B cell (primary cell): ENCODE measurements at regions not wholly inside any gene's neighbourhood (a gene's known extent, or its start where the extent isn't known, plus 50 kb on each side); places are given as distances from the start of the nearest gene placed in this dataset.

Source experiments
- ATAC-seq: fragments of 200-7000 bp; cut with Tn5 transposase; one replicate; pipeline ENCODE4 v1.10.0; 2021; ENCODE audit warnings: low read depth, mild to moderate bottlenecking, moderate number of reproducible peaks, moderate library complexity
- CTCF ChIA-PET: fragments of 350-600 bp; sonication (Branson Sonifier 250); formaldehyde crosslinking; loops from one replicate; lab custom pipeline; 2021; ENCODE audit warnings: antibody characterized with exemption, inconsistent platforms; lab: Charles Lee
- POLR2A ChIA-PET: fragments of 350-600 bp; sonication (Branson Sonifier 250); formaldehyde crosslinking; loops from one replicate; lab custom pipeline; 2021; ENCODE audit warnings: antibody characterized with exemption; lab: Charles Lee
- DNase-seq: peaks from one replicate; pipeline ENCODE4 v3.0.0; 2013
- H2AFZ ChIP-seq: 2 replicates; pipeline ENCODE4 v1.6.1; 2012; ENCODE audit warnings: mild to moderate bottlenecking, low read depth, low read length; ENCODE audit not compliant: insufficient read depth, poor library complexity, severe bottlenecking
- H3K27ac ChIP-seq, 2 donors: 1 replicate in 1 of 2; 2 replicates in 1 of 2; pipeline ENCODE4 v1.5.1; 2012 to 2013; ENCODE audit warnings: low read length in 2 of 2, mild to moderate bottlenecking in 2 of 2, moderate library complexity in 1 of 2
- H3K27me3 ChIP-seq, 4 experiments: fragments of 200-600 bp in 1 of 4; sonication (generic) in 1 of 4; replicated peaks in 1 of 4; 1 replicate in 2 of 4; 2 replicates in 2 of 4; pipeline versions ENCODE4 v1.6.1 to v1.7.0; 2013 to 2016; ENCODE audit warnings: low read length in 3 of 4, mild to moderate bottlenecking in 2 of 4, mixed read lengths in 1 of 4, moderate library complexity in 1 of 4; ENCODE audit not compliant: insufficient read depth in 4 of 4, control insufficient read depth in 3 of 4; ENCODE audit errors: control extremely low read depth in 1 of 4
- H3K36me3 ChIP-seq, 2 experiments: replicated peaks in 1 of 2; 1 replicate in 1 of 2; 2 replicates in 1 of 2; pipeline versions ENCODE4 v1.6.1 to v1.7.1; 2013; ENCODE audit warnings: low read length in 1 of 2; ENCODE audit not compliant: insufficient read depth in 2 of 2, control insufficient read depth in 1 of 2; ENCODE audit errors: control extremely low read depth in 1 of 2, extremely low read depth in 1 of 2
- H3K4me1 ChIP-seq, 2 donors: fragments of 200-600 bp in 1 of 2; sonication (generic) in 1 of 2; 1 replicate in 1 of 2; 2 replicates in 1 of 2; pipeline versions ENCODE4 v1.5.1 to v1.6.1; 2013 to 2017; ENCODE audit warnings: low read length in 2 of 2; ENCODE audit not compliant: control insufficient read depth in 2 of 2, insufficient read depth in 2 of 2
- H3K4me2 ChIP-seq: replicated peaks from 2 replicates; pipeline ENCODE3; 2012; ENCODE audit warnings: mild to moderate bottlenecking, low read depth, low read length; ENCODE audit not compliant: poor library complexity, severe bottlenecking
- H3K4me3 ChIP-seq, 5 experiments: fragments of 200-600 bp in 1 of 5; sonication (generic) in 1 of 5; 1 replicate in 3 of 5; 2 replicates in 2 of 5; pipeline versions ENCODE4 v1.5.1 to v1.7.0; 2011 to 2016; ENCODE audit warnings: low read length in 4 of 5, mild to moderate bottlenecking in 4 of 5, low read depth in 2 of 5, control low read depth in 1 of 5, moderate library complexity in 1 of 5; ENCODE audit not compliant: insufficient read depth in 1 of 5; ENCODE audit errors: control extremely low read depth in 1 of 5, extremely low read depth in 1 of 5
- H3K79me2 ChIP-seq: fragments of 200-600 bp; sonication (generic); one replicate; pipeline ENCODE4 v1.6.0; 2016; ENCODE audit warnings: low read length; ENCODE audit not compliant: control insufficient read depth, insufficient read depth
- H3K9ac ChIP-seq: fragments of 200-600 bp; sonication (generic); 2 replicates; pipeline ENCODE4 v1.6.1; 2017; ENCODE audit warnings: mild to moderate bottlenecking, low read length, moderate library complexity
- H3K9me3 ChIP-seq, 3 donors: one replicate each; pipeline versions ENCODE4 v1.6.1 to v1.7.1; 2013; ENCODE audit warnings: low read length in 2 of 3; ENCODE audit not compliant: control insufficient read depth in 2 of 3, insufficient read depth in 1 of 3; ENCODE audit errors: control extremely low read depth in 1 of 3
- H4K20me1 ChIP-seq: 2 replicates; pipeline ENCODE4 v1.6.0; 2012; ENCODE audit warnings: mild to moderate bottlenecking, low read length; ENCODE audit not compliant: insufficient read depth, control insufficient read depth, poor library complexity, severe bottlenecking
- H3K27ac Mint-ChIP-seq: one replicate; pipeline ENCODE4 v1.8.0; 2021; ENCODE audit warnings: mixed read lengths
- H3K27me3 Mint-ChIP-seq: one replicate; pipeline ENCODE4 v1.8.0; 2021; ENCODE audit warnings: mixed read lengths
- H3K4me1 Mint-ChIP-seq: one replicate; pipeline ENCODE4 v1.8.0; 2021; ENCODE audit warnings: mixed read lengths
- H3K4me3 Mint-ChIP-seq: one replicate; pipeline ENCODE4 v1.8.0; 2021; ENCODE audit warnings: mixed read lengths
- H3K9me3 Mint-ChIP-seq: one replicate; pipeline ENCODE4 v1.8.0; 2022; ENCODE audit warnings: mixed read lengths; ENCODE audit not compliant: insufficient read depth
- CTCF ChIP-seq: fragments of 200-600 bp; IDR thresholded peaks from one replicate; pipeline ENCODE4 v1.8.0; 2022; ENCODE audit warnings: antibody characterized with exemption, mild to moderate bottlenecking
- EZH2 ChIP-seq: IDR thresholded peaks from 2 replicates; pipeline ENCODE4 v1.6.1; 2012; ENCODE audit warnings: borderline replicate concordance, low read depth, mild to moderate bottlenecking, moderate library complexity, low read length; ENCODE audit not compliant: insufficient read depth, poor library complexity, severe bottlenecking
- WGBS: methylation state at CpG from one replicate; pipeline ENCODE4 v1.1.5; 2013; ENCODE audit warnings: missing lambda C conversion rate; ENCODE audit not compliant: insufficient coverage; 5-methylcytosine and 5-hydroxymethylcytosine counted together
- intact Hi-C: fragments of 100-400 bp; cut with micrococcal nuclease; formaldehyde crosslinking; loops from one replicate; pipeline ENCODE4 v1.10.0; 2022

GRCh38 chr2:239640676-239641578, 240.1 kb upstream of the HDAC4 start:
- no peak for ATAC-seq
- no peak overlapping the region for H3K27ac ChIP-seq
- no peaks in the 10 kb centered on the region for H3K36me3 ChIP-seq
- H3K9me3 Mint-ChIP-seq, result peaks cover 3% of the 10 kb centered on the region
- H4K20me1 ChIP-seq, result no peaks in the 10 kb centered on the region
- H3K4me2 ChIP-seq, result no peak overlapping the region
- H3K27me3 Mint-ChIP-seq, result peaks cover 19% of the 10 kb centered on the region
- no peak overlapping the region for H3K9ac ChIP-seq
- no peaks in the 10 kb centered on the region for H3K4me1 ChIP-seq
- H3K4me3 Mint-ChIP-seq, result no peak overlapping the region
- no peak overlapping the region for H2AFZ ChIP-seq
- no peak overlapping the region for H3K4me3 ChIP-seq
- no peak overlapping the region for H3K27ac Mint-ChIP-seq
- POLR2A ChIA-PET, result no interaction called here
- H3K4me1 Mint-ChIP-seq, result no peaks in the 10 kb centered on the region
- DNase-seq, result no peak
- intact Hi-C loops, result no loop called here
- CTCF ChIA-PET, result no interaction called here
- peaks cover 0 to 16% (median 4%) of the 10 kb centered on the region in 3 donors for H3K9me3 ChIP-seq
- peaks cover 0 to 4% (median 0%) of the 10 kb centered on the region in 4 experiments for H3K27me3 ChIP-seq
- H3K79me2 ChIP-seq, result no peaks in the 10 kb centered on the region
- WGBS, result 92% methylated on average over 9 of the region's 16 CpGs
- no peak for TF ChIP-seq EZH2
- no peak for TF ChIP-seq CTCF

- Mint-ChIP-seq H3K9me3 (peaks cover 3% of the 10 kb centered on the region), H3K27me3 (peaks cover 19% of the 10 kb centered on the region), H3K27ac (no peak overlapping the region), H3K4me3 (no peak overlapping the region), H3K4me1 (no peaks in the 10 kb centered on the region)
- Histone ChIP-seq H3K4me2 (no peak overlapping the region), H3K27me3 (peaks cover 0 to 10% (median 0%) of the 10 kb centered on the region in 4 experiments), H4K20me1 (no peaks in the 10 kb centered on the region), H3K36me3 (no peaks in the 10 kb centered on the region), H3K4me3 (no peak overlapping the region), H3K79me2 (no peaks in the 10 kb centered on the region), H3K9ac (no peak overlapping the region), H3K4me1 (no peaks in the 10 kb centered on the region), H3K27ac (no peak overlapping the region), H2AFZ (no peak overlapping the region), H3K9me3 (peaks cover 0 to 16% (median 4%) of the 10 kb centered on the region in 3 donors)
- ATAC-seq (no peak), DNase-seq (no peak)
- 83% methylated on average over 3 of the region's 5 CpGs for WGBS
- ChIA-PET CTCF (no interaction called here), POLR2A (no interaction called here)
- intact Hi-C loops, result no loop called here
- no peak for TF ChIP-seq EZH2
- TF ChIP-seq CTCF, result no peak
Measured at GRCh38 chr2:239640210-239640609, 239.4 kb upstream of the HDAC4 start.
